ENCODE measurements at regions not wholly inside any gene's neighbourhood (a gene's known extent, or its start where the extent isn't known, plus 50 kb on each side); places are given as distances from the start of the nearest gene placed in this dataset.
A peak's percentile ranks its signal among the peaks of the same experiment; 100 is the strongest.

- no peak for DNase-seq
Observed at GRCh38 chr15:66933932-66934867, 131.2 kb upstream of the SMAD3 start.

- DNase-seq = no peak
Observed at GRCh38 chr15:66934868-66935520, 130.4 kb upstream of the SMAD3 start.

DNA sequence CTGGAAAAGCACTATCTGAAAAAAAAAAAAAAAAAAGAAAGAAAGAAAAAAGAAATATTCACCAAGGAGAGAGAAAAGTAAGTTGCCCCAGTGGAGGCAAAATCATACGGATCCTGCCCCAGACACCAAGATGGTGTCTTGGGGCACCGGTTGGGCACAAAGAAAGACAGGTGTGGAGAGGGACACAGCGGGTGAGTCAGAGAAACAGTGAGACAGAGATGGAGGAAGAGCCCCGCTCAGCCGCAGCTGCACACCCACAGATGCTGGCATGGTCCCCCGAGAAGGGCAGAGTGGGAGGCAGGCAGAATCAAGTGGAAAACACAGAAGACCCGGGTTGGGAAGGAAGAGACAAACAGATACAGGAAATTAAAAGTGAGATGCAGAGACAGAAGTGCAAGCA is 129.7 kb upstream of the SMAD3 start:
- no peak for DNase-seq

DNA sequence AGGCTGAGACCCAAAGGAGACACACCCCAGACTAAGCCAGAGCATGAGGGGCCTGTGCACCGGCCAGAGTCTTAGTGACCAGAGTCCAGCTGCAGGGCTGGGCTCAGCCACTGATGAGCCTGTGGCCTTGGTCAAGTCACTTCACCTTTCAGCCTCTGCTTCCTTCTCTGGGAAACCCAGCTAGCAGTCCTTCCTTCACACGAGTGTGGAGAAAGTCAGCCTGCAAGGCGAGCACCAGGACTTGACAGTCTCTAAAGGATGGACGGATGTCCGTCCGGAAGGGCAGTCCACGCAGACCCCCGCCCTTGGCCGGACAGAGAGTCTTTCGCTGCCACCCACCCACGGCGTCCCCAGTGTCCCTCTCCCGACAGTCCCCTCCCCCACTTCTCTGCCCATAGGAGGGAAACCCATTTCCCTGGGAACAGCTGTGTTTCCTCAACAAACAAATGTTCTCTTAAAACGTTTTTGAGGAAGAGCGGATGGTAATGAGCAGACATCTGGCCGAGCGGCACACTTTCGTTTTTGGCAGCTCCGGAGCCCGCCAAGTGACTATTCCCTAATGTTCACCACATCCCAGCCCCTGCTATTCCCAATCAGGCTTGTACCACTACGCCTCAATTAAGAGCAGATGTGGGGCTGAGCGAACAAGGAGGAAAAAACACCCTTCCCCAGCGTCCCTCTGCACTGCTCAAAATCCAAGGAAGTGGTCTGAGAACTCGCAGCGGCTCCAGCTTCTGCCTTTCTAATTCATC is 129.1 kb upstream of the SMAD3 start:
- no peak for DNase-seq

GRCh38 chr15:66936861-66937582 is 128.4 kb upstream of the SMAD3 start:
- DNase-seq = no peak

DNA sequence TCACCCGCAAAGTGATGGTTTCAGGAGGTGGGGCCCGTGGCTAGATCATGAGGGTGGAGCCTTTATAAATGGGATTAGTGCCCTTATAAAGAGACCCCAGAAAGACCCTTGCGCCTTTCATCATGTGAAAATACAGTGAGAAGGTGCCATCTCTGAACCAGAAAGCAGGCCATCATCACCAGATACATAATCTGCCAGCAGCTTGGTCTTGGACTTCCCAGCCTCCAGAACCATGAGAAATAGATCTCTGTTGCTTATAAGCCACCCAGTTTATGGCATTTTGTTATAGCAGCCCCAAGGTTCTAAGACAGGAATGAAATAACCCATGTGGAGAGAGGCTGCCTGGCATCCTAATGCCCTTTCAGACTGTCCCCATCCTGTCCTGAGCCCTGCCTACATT is 127.8 kb upstream of the SMAD3 start:
- no peak for DNase-seq

GRCh38 chr15:66938114-66938830 is 127.1 kb upstream of the SMAD3 start:
- DNase-seq = no peak

DNA sequence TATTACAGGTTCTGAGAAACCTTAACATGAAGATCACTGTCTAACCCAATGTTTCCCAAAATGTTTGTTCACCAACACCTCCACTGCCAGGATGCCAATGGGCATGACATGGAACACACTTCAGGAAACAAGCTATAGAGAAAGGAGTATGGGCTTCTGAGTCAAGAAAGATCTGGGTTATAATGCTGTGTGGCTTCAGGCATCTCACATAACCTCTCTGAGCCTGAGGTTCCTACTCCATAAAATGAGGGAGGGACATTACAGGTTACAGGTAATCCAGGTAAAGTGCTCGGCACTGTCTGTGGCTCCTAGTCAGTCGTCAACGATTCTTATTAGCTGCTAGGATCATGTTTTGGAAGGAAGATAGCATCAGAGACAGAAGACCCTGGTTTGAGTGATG is 126.4 kb upstream of the SMAD3 start:
- DNase-seq = no peak

GRCh38 chr15:66939451-66940023 is 125.9 kb upstream of the SMAD3 start:
- DNase-seq = no peak

GRCh38 chr15:66940368-66940767 is 125.0 kb upstream of the SMAD3 start:
- DNase-seq = no peak

- DNase-seq = no peak
Observed at GRCh38 chr15:66941108-66941711, 124.2 kb upstream of the SMAD3 start.

- no peak for DNase-seq
Observed at GRCh38 chr15:66941791-66942190, 123.6 kb upstream of the SMAD3 start.

DNA sequence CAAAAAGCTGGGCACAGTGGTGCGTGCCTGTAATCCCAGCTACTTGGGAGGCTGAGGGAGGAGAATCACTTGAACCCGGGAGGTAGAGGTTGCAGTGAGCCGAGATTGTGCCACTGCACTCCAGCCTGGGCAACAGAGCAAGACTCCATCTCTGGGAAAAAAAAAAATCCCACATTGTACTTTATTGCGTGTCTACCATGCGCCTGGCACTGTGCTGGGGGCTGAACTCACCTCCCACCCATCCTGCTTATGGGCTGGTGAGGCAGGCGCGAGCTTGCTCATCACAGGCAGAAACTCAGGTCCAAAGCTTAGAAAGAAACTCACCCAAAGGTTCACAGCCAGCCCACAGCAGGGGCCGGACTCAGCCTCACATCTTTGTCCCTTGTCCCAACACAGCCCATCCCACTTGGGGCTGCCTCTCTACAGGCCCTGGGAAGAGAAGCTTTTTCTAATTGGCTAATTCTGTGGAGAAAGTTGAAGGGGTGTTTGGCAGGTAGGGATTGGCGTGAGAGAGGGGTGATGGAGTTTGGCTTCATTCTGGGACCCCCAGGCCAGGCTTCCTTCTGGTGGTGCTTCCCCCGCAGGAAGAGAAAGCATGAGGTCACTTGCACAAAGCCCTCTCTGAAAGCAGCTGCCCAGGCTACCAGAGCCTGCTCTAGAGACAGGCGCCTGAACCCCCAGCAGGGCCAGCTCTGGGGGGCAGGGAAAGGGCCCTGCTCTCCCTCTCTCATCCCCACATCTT is 122.6 kb upstream of the SMAD3 start:
- DNase-seq = no peak

GRCh38 chr15:66943456-66944095 is 121.8 kb upstream of the SMAD3 start:
- DNase-seq = peak; percentile 64

DNA sequence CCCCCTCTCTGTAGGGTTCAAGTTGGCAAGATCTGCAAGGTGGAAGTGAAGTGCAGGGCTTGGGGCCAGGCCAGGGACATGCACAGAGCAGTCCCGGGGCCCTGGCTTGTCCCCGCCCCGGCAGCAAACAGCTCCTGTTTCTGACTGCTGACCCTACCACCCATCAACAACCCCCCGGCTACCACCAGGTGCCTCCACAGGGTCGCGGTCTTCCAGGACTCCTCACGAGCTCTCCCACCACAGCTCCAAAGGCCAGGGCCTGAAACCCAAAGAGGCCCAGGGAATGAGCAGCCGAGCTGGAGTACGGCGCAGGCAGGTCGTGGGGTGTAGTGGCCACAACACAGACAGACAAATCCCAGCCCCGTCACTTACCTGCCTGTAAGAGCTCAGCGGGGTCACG is 121.3 kb upstream of the SMAD3 start:
- DNase-seq = no peak

DNA sequence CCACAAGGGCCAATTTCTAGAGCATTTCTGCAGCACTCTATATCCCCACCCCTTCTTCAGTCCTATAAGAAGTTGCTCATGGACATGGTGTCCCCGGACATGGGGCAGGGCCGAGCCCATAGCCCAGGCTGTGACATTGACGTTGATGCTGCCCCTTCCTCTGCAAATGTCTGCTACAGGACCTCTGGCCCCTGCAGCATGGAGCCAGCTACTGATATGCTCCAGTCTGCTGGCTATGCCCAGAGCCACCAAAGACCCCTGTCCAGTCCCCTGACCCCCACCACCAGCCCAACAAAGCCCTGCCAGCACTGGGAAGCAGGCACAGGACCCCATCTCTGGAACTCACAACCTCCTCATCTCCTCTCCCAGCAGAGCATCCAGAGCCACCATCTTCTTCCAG is 120.1 kb upstream of the SMAD3 start:
- DNase-seq = no peak

DNA sequence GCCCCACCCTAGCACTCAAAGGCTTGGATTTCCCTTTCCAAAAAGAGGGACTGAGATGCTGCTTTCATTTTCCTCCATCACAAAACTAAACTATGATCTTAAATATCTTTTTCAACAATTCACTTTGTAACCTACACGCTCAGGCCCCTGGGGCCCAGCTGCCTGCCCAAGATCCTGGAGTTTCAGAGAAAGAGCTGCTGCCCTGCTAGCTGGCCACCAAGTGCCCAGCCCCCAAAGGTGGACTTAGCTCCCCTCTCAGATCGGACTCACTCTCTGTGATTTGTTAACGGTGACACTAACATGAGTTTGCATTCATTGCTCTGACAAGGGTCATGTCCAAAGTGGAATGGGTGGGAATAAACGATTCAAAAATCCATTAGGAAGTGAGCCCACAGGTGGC is 119.6 kb upstream of the SMAD3 start:
- no peak for DNase-seq

GRCh38 chr15:66946578-66947164 is 118.7 kb upstream of the SMAD3 start:
- peak; percentile 50 for DNase-seq

GRCh38 chr15:66947471-66947870 is 117.9 kb upstream of the SMAD3 start:
- no peak for DNase-seq

DNA sequence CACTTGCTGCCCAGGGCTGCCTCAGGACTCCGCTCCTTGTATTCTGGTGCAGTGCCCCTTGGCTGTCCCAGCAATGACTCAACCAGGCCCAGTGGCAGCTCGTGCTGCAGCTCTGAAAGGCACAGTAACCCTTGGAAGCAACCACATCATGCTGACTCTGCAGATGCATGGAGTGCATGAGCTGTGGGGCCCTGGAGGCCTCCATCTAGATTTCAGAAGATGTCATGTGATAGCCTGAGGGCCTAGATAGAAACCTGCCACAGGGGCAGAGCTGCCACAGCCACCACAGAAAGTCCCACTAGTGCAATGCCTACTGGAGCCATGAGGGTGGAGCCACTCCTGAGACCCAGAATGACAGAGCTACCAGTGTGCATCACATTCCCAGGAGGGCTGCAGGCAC is 117.1 kb upstream of the SMAD3 start:
- DNase-seq = no peak

Data from NCI-H146 (cell line).